Omental fat pad (tissue), 3 donors: ENCODE measurements at regions not wholly inside any gene's neighbourhood (a gene's known extent, or its start where the extent isn't known, plus 50 kb on each side); places are given as distances from the start of the nearest gene placed in this dataset.

Source experiments
- ATAC-seq: fragments of 150-250 bp; one replicate; pipeline ENCODE4 v1.9.1; 2016; ENCODE audit warnings: mild to moderate bottlenecking, moderate library complexity; ENCODE audit not compliant: low FRiP score
- DNase-seq: peaks from one replicate; pipeline ENCODE4 v3.0.0-alpha.2; 2019; ENCODE audit warnings: low spot score
- TF ChIP-seq, protein P1 (sequence below), 3 donors: fragments of 450-650 bp; IDR thresholded peaks; one replicate each; pipeline ENCODE4 v1.5.1; 2016 to 2017; ENCODE audit warnings: antibody characterized with exemption in 3 of 3, mild to moderate bottlenecking in 3 of 3, moderate library complexity in 2 of 3

DNA sequence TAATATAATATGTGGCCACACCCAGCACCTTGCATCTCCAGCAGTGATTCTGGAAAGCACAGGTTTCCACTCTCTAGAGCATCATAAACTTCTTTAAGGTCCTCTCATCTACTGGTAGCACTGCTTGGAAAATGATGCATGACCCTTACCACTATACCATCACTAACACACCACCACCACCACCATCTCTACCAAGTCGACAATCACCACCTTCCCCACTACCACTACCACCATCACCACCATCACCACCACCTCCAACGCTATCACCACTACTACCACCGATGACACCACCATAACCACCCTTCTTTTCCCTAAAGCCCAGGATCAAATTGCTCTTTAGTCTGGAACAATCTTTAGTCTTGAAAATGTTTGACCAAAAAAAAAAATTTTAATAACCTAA lies 390.4 kb downstream of the SUCLA2 start:
- no peak for DNase-seq
- TF ChIP-seq, protein P1, sequence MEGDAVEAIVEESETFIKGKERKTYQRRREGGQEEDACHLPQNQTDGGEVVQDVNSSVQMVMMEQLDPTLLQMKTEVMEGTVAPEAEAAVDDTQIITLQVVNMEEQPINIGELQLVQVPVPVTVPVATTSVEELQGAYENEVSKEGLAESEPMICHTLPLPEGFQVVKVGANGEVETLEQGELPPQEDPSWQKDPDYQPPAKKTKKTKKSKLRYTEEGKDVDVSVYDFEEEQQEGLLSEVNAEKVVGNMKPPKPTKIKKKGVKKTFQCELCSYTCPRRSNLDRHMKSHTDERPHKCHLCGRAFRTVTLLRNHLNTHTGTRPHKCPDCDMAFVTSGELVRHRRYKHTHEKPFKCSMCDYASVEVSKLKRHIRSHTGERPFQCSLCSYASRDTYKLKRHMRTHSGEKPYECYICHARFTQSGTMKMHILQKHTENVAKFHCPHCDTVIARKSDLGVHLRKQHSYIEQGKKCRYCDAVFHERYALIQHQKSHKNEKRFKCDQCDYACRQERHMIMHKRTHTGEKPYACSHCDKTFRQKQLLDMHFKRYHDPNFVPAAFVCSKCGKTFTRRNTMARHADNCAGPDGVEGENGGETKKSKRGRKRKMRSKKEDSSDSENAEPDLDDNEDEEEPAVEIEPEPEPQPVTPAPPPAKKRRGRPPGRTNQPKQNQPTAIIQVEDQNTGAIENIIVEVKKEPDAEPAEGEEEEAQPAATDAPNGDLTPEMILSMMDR (IDR thresholded peaks at IDR 0.05): no peak
- ATAC-seq: no peak

DNA sequence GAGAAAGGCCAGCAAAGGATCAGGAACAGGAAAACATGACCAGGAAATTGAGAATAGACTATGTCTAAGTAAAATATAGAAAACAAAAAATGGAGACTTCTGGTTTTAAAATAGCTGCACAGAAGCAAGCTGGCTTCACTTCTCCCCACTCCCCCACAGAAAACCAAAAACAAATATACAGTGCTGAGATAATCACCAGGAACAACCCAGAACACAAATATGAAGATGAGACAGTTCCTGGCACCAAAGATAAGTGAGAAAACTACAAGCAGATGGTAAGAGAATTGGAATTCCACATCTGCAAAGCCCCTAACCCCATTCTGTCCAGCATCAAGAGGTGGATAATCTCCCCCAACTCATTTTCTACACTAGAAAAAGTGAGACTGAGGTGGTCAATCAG lies 397.7 kb downstream of the SUCLA2 start:
- no peak for DNase-seq
- no peak for ATAC-seq
- TF ChIP-seq, protein P1 (IDR thresholded peaks at IDR 0.05): no peak

DNA sequence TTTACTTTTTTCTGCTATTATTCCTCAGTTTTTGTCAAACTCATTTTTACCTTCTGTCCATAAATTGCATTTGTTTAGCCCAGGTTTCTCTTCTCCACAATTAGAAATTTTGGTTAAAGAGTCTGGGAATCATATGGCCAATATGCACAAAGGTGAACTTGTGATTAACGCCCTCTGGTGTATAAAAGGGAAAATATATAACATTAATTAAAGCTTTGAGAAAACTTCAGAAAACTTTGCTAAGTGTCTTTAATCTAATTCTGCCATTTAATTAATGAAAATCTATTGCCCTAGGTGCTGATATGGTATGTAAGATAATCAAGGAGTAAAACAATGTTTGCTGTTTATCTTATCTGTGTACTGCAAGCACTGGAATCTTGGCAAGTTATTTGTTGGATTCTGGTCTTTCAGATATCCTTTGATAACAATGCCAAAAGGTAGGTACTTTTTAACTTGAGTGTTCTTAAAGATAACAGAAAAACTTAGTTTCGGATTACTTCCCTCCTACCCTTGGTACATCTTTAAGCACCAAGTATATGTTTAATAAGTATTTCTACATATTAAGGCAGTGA lies 402.6 kb downstream of the SUCLA2 start:
- no peak for DNase-seq
- no peak for ATAC-seq
- TF ChIP-seq, protein P1 (IDR thresholded peaks at IDR 0.05): no peak

DNA sequence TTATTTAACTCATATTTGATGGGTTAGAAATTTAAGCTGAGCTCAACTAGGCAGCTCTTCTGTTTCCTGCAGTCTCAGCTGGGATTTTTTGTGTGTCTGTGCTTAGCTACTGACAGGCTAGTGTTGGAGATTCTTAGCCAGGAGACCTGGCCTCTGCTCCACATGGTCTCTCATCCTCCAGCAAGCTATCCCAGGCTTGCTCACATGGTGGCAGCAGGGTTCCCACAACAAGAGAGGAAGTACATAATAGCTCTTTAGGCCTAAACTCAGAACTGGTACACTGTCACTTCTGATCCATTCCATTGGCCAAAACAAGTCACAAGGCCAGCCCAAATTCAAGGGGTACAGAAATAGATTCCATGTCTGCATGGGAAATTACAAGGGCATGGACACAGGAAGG lies 406.2 kb downstream of the SUCLA2 start:
- no peak for ATAC-seq
- no peak for DNase-seq
- TF ChIP-seq, protein P1 (IDR thresholded peaks at IDR 0.05): no peak

DNA sequence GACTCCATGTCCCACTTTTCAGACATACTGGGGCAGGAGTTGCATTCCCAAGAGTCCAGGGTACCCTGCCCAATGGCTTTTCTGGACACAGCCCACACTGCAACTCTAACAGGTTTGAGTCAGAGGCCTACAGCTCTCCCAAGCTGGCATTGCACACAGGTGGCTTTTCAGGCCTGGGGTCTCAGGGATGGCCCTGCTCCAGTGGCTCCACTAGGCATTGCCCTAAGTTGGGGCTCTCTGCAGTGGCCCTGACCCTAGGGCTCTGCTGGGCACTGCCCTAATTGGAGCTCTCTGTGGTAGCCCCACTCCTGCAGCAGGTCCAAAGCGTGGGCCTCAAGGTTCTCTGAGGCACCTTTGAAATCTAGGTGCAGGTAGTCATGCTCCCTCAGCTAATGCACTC lies 408.8 kb downstream of the SUCLA2 start:
- ATAC-seq (no peak), DNase-seq (no peak)
- TF ChIP-seq, protein P1 (IDR thresholded peaks at IDR 0.05): no peak

DNA sequence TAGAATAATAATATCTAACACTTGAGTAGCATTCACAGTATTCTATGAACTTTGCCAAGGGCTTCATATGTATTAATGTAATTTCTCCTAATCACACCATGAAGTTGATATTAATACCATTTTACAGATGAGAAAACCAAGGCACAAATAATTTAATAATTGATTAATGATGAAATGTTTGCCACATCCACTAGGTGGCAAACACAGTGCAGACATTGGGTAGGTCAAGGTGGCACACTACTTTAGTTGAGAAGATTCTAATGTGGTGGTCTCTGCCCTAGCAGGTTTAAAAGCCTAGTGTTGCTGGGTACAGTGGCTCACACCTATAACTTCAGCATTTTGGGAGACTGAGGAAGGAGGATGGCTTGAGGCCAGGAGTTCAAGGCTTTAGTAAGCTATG lies 412.4 kb downstream of the SUCLA2 start:
- TF ChIP-seq, protein P1 (IDR thresholded peaks at IDR 0.05): no peak
- ATAC-seq (no peak), DNase-seq (no peak)

DNA sequence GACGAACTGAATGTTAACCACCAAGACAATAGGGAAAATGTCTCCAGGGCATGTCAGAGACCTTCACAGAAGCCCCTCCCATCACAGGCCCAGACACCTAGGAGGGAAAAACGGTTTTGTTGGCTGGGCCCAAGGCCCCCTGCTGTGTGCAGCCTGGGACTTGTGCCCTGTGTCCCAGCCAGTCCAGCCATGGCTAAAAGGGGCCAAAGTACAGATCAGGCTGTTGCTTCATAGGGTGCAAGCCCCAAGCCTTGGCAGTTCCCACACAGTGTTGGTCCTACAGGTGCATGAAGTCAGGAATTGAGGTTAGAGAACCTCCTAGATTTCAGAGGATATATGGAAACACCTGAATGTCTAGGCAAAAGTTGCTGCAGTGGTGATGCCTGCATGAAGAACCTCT lies 428.7 kb downstream of the SUCLA2 start:
- no peak for ATAC-seq
- TF ChIP-seq, protein P1 (IDR thresholded peaks at IDR 0.05): no peak
- DNase-seq: no peak
